ENCODE measurements at regions not wholly inside any gene's neighbourhood (a gene's known extent, or its start where the extent isn't known, plus 50 kb on each side); places are given as distances from the start of the nearest gene placed in this dataset.

DNA sequence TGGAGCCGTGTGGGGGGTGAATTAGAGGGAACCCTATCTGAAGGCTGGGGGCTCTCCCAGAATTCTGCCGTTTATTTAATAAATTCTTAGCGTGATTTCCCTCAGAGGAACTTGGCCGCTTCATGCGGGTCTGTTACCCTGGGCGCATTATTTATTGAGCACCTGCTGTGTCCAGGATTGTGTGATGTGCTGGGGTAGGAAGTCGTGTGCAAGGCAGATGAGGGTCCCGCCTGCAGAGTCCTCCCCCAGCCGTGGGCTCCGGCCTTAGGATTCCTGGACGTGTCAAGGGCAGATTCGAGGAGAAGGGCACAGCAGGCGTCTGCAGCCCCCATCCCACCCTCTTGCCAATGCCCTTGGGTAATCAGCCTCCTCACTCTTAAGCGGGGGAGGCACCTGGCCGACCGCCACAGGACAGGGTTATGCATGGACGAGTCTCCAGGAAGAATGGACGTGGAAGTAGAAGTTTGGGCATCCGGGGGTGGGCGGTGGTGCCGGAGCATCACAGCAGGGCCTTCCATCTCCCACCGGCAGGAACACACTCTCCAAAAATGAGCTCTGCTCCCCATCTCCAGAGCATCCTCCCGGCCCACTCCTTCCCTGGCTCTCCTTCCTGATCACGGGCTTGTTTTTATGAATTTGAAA is 233.3 kb upstream of the C1orf174 start:
- TF ChIP-seq ZNF274 (IDR thresholded peaks at IDR 0.05; ENCODE audit: low read depth, low read length), result no peak
- TF ChIP-seq YY1 (IDR thresholded peaks at IDR 0.05; ENCODE audit: insufficient read depth, insufficient read length), result no peak

Data from NT2/D1 (cell line).